ENCODE measurements at regions not wholly inside any gene's neighbourhood (a gene's known extent, or its start where the extent isn't known, plus 50 kb on each side); places are given as distances from the start of the nearest gene placed in this dataset.
"Not testable (repeated sequence)": the region's sequence is repeated elsewhere in the genome, so short reads cannot be mapped to it uniquely, and the experiment has no call there.

GRCh38 chr11:45000918-45001317, 50.2 kb upstream of the TP53I11 start:
- no peak for DNase-seq (ENCODE audit: low spot score)

GRCh38 chr11:45001466-45002165, 50.9 kb upstream of the TP53I11 start:
- no peak for DNase-seq (ENCODE audit: low spot score)

GRCh38 chr11:45005106-45005505, 54.4 kb upstream of the TP53I11 start:
- DNase-seq (ENCODE audit: low spot score) = no peak

- DNase-seq (ENCODE audit: low spot score) = no peak
Observed at GRCh38 chr11:45007011-45007410, 56.3 kb upstream of the TP53I11 start.

GRCh38 chr11:45015983-45016382, 65.3 kb upstream of the TP53I11 start:
- not testable (repeated sequence) for DNase-seq (ENCODE audit: low spot score)

- DNase-seq (ENCODE audit: low spot score) = not testable (repeated sequence)
Observed at GRCh38 chr11:45016446-45016845, 65.8 kb upstream of the TP53I11 start.

- DNase-seq (ENCODE audit: low spot score) = no peak
Observed at GRCh38 chr11:45017329-45017728, 66.6 kb upstream of the TP53I11 start.

- DNase-seq (ENCODE audit: low spot score) = no peak
Observed at GRCh38 chr11:45021001-45021400, 70.3 kb upstream of the TP53I11 start.

GRCh38 chr11:45021692-45022141, 71.0 kb upstream of the TP53I11 start:
- DNase-seq (ENCODE audit: low spot score) = peak; percentile 91

- DNase-seq (ENCODE audit: low spot score) = peak; percentile 72
Observed at GRCh38 chr11:45022294-45023064, 71.8 kb upstream of the TP53I11 start.

- DNase-seq (ENCODE audit: low spot score) = peak; percentile 32
Observed at GRCh38 chr11:45023065-45023365, 72.3 kb upstream of the TP53I11 start.

- DNase-seq (ENCODE audit: low spot score) = no peak
Observed at GRCh38 chr11:45024316-45024715, 73.6 kb upstream of the TP53I11 start.

GRCh38 chr11:45024846-45025588, 74.3 kb upstream of the TP53I11 start:
- no peak for DNase-seq (ENCODE audit: low spot score)

GRCh38 chr11:45025716-45026492, 75.2 kb upstream of the TP53I11 start:
- DNase-seq (ENCODE audit: low spot score) = no peak

- DNase-seq (ENCODE audit: low spot score) = no peak
Observed at GRCh38 chr11:45026835-45027234, 76.2 kb upstream of the TP53I11 start.

GRCh38 chr11:45027312-45027711, 76.6 kb upstream of the TP53I11 start:
- DNase-seq (ENCODE audit: low spot score) = no peak

GRCh38 chr11:45028911-45029682, 78.4 kb upstream of the TP53I11 start:
- no peak for DNase-seq (ENCODE audit: low spot score)

GRCh38 chr11:45030778-45031177, 80.1 kb upstream of the TP53I11 start:
- DNase-seq (ENCODE audit: low spot score) = no peak

- DNase-seq (ENCODE audit: low spot score) = no peak
Observed at GRCh38 chr11:45031912-45032519, 81.3 kb upstream of the TP53I11 start.

GRCh38 chr11:45035413-45035812, 84.7 kb upstream of the TP53I11 start:
- no peak for DNase-seq (ENCODE audit: low spot score)

GRCh38 chr11:45036010-45036409, 85.3 kb upstream of the TP53I11 start:
- no peak for DNase-seq (ENCODE audit: low spot score)
